GM19468 (cell line): ENCODE measurements at regions not wholly inside any gene's neighbourhood (a gene's known extent, or its start where the extent isn't known, plus 50 kb on each side); places are given as distances from the start of the nearest gene placed in this dataset.

Source experiments
- ATAC-seq: cut with Tn5 transposase; IDR thresholded peaks from one replicate; pipeline ENCODE4 v1.9.1; 2021; ENCODE audit warnings: mild to moderate bottlenecking, moderate library complexity, moderate number of reproducible peaks; ENCODE audit not compliant: unreplicated experiment; ENCODE audit errors: extremely low read depth

DNA sequence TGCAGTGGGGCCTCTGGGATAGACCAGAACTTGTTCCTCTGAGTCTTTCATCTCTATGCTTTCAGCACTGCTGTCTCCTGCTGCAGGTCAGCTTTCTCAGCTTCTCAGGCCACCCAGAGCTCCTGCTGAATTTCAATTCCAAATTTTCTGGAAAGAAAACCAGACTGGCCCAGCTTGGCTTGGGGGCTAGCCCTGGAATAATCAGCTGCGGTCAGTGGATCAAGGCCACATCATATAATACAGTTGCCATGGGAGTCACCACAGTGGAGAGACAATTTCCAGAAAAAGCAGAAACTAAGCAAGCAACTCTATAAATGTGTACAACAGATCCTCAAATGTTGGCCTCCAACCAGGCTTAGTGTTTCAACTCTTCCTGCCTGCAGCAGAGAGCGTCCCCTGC is 91.1 kb upstream of the SLC24A5 start:
- ATAC-seq = no peak

DNA sequence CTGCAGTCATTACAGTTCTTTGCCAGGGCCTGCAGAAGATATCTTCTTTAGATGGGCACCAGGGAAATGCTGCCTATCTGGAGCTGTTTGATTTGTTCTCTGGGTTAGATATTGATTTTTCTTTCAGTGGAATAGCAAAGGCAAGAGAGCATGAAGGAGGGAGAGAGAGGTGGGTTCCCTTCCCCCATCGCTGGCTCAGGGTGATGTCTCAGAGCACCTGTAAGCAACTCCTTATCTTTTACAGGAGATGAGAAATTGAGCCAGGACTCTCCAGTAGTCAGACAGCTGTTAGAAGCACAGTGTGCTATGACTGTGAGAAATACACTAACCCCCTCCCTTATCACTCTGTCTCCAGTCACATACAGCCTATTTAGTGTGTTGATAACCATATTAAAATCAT is 89.3 kb upstream of the SLC24A5 start:
- no peak for ATAC-seq

DNA sequence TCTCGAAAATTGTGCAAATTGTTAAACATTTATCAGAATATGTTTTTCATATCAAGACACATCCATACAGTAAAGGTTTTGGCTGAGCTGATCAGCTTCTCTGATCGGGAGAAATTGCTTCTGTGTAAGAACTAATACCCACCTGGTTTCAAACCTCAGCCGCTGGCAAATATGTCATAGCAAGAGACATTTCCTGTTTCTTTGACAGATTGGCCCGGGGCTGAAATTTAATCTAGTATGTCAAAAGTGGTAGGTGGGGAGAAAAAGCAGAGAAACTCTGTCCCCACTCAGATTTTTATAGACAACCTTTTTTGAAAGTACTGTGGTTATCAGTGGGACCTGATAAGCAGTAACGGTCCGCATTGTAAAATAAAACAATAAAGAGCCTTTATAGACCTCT is 88.8 kb upstream of the SLC24A5 start:
- ATAC-seq = no peak

DNA sequence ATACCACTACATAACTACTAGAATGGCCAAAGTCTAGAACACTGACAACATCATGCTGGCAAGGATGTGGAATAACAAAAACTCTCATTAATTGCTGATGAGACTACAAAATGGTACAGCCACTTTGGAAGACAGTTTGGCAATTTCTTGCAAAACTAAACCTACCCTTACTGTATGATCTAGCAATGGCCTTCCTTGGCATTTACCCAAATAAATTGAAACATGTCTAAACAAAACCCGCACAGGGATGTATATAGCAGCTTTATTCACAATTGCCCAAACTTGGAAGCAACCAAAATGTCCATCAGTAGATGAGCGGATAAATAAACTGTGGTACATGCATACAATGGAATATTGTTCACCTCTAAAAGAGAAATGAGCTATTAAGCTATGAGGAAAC is 87.9 kb upstream of the SLC24A5 start:
- ATAC-seq = no peak

DNA sequence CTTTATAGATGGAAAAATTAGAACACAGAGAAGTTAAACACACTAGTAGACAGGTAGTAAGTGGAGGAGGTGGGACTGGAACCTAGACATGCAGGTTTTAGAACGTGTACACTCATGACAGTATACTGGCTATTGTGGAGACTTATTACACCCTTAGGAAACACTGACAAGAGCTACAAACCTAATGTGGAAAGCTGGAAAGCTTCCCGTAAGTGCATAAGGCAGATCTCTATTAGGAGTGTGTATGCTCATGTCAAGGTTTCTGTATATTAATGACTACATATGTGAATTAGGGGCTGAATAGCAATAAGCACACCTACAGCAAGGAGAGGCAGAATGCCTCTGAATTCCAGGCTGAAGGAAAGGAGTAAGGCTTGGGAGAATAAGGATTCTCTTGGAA is 82.6 kb upstream of the SLC24A5 start:
- no peak for ATAC-seq

GRCh38 chr15:48040166-48040817 is 80.5 kb upstream of the SLC24A5 start:
- ATAC-seq = no peak

DNA sequence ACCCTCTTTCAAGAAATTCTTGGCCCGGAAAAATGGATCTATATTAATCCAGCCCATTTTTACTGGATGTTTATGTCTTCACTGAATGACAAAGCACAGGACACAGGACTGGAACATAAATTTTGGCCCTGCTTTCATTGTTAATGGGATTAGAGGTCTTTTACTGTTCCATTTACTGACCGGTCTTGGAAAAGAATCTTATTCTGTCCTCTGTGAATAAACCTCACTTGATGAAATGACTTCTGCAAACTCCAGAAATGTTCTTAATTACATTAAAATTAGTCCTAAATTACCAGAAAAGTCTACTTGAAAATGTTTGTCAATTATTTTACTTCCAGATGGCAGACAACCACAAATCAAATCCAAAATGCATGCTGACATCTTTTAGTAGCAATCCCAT is 79.3 kb upstream of the SLC24A5 start:
- no peak for ATAC-seq

GRCh38 chr15:48046813-48047438 is 73.9 kb upstream of the SLC24A5 start:
- ATAC-seq = no peak

DNA sequence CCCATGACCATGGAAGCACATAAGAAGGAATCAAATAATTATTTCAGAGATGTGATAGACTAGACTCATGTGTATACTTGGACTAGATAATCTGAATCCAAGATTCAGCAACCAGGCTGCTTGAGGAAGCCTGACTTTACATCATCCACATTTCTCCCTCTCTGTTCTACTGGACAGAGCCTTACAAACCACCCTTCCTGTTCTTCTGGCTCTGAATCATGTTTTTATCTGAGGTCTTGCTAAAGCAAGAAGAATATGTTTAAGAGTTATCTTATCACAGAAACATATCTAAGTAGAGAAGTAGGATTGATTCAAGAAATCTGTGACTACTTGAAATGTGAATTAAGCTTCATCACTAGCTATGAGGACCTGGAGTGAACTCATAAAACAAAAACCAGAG is 71.1 kb upstream of the SLC24A5 start:
- ATAC-seq = no peak

- ATAC-seq = no peak
These were observed 67.8 kb upstream of the SLC24A5 start for GRCh38 chr15:48052946-48053345.

DNA sequence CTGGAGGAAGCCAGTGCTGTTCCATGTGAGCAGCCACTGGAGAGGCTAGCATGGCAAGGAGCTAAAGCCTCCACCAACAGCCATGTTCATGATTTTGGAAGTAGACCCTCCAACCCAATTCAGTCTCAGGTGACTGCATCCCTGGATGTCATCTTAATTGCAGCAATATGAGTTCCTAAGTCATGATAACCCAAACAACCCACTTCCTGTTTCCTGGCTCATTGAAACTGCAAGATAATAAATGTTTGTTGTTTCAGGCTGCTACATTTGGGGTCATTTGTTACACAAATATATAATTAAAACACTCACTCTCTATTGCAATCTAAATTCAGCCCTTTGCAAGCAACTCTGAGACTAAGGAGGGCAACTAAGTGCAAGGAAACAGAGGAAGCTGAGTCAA is 62.4 kb upstream of the SLC24A5 start:
- ATAC-seq = no peak

DNA sequence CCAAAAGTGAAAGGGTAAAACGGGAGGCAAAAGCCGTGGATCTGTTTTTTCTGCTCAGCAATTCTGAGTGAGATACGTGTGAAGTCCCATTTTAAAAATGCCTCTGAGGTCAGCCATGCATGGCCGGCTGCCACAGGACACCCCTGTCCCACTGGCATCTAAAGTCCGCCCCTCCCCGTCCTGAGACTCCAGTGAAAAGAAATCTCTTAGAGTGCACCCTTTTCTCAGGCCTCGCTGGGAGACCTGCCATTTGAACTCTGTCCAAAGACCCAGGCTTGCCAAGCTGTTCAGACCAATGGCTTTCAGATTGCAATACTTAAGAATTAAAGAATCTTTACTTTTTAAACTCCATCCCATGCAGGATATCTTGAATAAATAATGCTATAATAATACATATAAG is 61.0 kb upstream of the SLC24A5 start:
- ATAC-seq = no peak

DNA sequence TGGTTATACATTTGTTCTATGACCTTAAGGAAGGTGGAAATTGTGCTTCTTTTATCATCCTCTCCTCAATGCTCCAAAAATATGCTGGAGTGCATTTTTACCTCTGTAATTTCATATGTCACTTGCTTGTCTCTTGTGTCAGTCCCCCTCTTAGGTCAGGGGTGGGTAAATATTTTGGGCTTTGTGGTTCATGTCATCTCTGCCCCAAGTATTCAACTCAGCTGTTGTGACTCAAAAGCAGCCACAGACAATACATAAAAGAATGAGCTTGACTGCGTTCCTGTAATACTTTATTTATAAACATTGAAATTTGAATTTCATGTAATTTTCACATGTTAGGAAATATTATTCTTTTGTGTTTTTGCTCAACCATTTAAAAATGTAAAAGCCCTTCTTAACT is 60.4 kb upstream of the SLC24A5 start:
- no peak for ATAC-seq

- ATAC-seq = no peak
These were observed 59.2 kb upstream of the SLC24A5 start for GRCh38 chr15:48061605-48062004.

DNA sequence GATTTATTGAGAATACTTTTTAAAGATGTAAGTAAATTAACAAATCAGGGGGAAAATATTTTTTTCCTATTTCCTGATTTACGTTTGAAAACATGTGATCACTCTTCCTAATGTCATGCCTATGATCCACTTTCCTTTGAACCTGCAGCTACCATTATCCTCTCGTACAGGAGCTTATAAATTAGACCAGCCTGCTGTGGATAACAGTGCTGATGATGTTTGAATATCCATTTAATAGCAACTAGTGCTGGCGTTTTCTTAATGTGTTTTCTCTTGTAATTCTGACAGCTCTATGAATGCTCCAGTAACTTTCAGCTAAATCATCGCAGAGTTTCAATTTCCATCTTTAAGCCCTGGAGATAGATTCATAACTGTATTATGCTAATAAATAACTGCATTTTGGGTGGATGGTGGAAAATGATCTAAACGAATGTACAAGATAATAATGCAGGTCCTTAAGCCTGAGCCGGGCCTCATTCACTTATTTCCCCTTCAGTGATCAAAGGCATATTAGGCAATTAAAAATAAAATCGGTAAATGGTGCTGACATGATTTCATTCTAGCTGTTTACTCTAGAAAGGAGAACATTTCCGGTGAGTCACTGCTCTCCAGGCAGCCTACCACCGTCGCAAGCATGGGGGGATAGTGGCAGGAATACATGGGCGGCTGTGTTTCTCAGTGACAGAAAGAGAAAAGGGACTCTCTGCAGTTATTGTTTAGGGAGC is 58.5 kb upstream of the SLC24A5 start:
- ATAC-seq = no peak

DNA sequence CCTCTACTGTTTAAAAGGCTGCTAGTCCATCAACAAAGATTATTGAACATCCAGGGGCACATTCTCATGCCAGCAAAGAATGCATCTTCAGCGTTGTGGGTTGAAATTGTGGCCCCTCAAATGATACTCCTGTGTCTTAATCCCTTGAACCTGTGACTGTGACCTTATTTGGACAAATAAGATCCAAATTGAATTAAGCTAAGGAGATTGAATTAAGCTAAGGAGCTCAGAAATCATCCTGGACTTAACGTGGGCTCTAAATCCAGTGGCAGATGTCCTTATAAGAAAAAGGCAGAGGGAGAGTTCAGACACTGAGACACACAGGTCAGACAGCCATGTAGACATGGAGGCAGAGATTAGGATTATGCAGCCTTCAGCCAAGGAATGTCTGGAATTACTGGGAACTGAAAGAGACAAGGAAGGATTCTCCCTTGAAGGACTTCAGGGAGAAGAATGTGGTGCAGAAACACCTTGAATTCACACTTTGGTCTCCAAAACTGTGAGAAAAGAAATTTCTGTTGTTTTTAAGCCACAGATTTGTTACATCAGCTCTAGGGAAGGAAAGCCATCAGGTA is 57.3 kb upstream of the SLC24A5 start:
- ATAC-seq = no peak

GRCh38 chr15:48064421-48064820 is 56.4 kb upstream of the SLC24A5 start:
- ATAC-seq = no peak

DNA sequence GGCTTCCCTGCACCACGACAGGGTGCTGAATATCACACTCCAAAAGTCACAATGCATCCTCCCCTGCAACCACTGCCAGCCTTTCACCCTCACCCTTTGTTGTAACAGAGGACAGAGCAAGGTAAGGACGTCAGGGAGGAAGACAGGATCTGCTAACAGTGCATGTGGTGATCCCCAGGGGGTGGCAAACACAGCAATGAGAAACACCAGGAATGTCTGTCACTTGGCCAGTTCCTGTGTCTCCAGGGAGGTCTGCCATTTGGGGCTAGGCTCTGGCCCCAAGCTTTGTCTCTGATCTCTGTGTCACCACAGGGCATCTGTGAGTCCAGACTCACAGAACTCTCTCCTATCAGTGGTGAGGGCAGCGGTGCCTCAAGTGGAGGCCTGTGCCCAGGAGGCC is 54.3 kb upstream of the SLC24A5 start:
- ATAC-seq = no peak
